Eye (tissue), 1 donor: ENCODE measurements at regions not wholly inside any gene's neighbourhood (a gene's known extent, or its start where the extent isn't known, plus 50 kb on each side); places are given as distances from the start of the nearest gene placed in this dataset.
"Not testable (repeated sequence)": the region's sequence is repeated elsewhere in the genome, so short reads cannot be mapped to it uniquely, and the experiment has no call there.

Experiments used
- DNase-seq: peaks from one replicate; pipeline ENCODE4 v3.0.0-alpha.2; 2015

- peak; percentile 52 for DNase-seq
Measured at GRCh38 chrX:87236830-87237440, 280.7 kb upstream of the KLHL4 start.

DNA sequence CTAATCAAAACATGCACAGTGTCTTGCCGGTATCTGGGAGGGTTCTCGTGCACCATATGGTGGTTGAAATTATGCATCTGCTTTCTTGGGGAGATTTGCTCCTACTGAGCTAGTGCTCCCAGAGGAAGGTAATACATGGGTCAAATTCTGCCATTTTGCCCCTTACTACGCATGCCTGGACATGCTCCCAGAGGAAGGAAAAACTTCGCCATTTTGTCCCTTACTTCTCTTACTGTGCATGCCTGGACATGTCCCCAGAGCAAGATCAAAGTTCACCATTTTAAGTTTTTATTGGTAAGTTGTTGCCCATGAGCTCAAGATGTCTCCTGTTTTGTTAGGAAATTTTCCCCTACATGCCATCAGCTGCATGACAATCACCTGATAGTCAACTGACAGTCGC, 252.1 kb upstream of the KLHL4 start:
- no peak for DNase-seq

DNA sequence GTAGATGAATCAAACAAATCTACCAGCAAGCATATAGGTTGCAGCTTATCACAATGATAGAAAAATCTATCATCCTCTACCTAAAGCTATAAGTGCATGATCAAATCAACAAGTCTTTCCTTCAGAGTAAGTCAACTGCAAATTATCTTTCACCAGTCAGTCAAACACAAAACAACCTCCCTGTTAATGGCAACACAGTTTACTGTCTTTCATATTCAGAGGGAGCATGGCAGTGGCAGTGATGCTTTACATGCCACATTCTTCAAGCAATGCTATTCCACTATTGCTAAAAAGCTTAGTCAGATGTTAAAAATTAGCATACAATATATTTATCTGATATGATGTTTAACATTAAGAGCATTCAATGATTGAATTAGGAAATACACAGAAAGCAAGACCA, 245.1 kb upstream of the KLHL4 start:
- no peak for DNase-seq

GRCh38 chrX:87299563-87300160, 217.9 kb upstream of the KLHL4 start:
- DNase-seq, result peak; percentile 60

- DNase-seq, result no peak
Measured at GRCh38 chrX:87310780-87311179, 206.8 kb upstream of the KLHL4 start.

DNA sequence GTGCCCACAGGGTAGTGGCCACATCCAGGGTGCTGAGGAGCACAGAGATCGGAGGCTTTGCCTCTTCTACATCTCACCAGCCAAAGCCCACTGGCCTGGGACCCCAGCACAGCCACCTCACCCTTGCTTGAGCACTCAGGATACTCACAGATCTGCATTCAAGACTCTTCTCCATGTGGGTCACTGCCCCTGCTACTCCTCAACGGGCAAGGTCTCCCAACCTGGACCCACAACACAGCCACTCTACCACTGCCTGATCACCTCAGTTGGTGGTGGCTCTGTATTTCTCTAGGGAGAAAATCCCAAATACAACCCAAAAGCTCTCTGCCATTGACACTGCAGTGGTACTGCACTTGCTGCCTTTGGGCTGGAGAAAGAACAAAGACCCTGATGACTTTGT, 190.3 kb upstream of the KLHL4 start:
- DNase-seq, result no peak

GRCh38 chrX:87337267-87337666, 180.3 kb upstream of the KLHL4 start:
- DNase-seq, result no peak

- peak; percentile 41 for DNase-seq
Measured at GRCh38 chrX:87338510-87338909, 179.1 kb upstream of the KLHL4 start.

DNA sequence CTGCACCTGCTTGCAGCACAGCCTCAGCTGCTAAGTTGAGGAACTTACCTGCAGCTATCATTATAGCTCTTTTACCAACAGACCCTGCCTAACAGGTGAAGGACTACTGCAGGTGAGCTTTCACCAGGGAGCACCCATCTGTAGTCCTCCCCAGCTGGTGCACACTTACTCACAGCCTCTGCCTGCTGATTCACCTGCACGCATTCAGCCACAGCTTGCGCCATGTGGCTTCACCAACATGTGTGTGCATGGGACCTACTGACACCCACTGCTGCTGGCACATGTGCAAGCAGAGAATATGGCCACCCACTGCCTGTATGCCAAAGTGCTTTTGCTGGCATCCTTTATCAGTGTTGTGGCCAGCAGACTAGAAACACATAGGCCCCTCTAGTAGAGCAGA, 146.7 kb upstream of the KLHL4 start:
- no peak for DNase-seq

GRCh38 chrX:87374324-87374723, 143.3 kb upstream of the KLHL4 start:
- DNase-seq, result no peak

- no peak for DNase-seq
Measured at GRCh38 chrX:87376896-87377295, 140.7 kb upstream of the KLHL4 start.

GRCh38 chrX:87388381-87388780, 129.2 kb upstream of the KLHL4 start:
- no peak for DNase-seq

GRCh38 chrX:87391742-87392141, 125.9 kb upstream of the KLHL4 start:
- no peak for DNase-seq

DNA sequence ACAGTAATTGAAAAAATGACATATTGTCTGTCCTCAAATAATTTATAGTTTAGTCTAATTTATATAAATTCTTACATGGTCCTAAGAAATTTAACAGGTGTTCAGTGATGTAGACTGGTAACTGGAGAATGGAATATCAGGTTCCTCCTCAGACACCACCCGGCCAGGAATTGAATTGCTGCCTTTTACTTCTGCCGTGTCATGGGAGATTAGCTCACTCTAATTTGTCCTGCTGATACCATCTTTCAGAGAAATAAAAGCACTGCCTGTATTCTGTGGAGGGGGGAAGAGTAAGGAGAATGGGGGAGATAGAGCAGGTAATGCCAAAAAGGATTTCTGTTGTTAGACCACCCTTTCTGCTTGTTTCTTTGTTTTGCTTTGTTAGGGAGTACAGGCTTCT, 125.2 kb upstream of the KLHL4 start:
- peak; percentile 2 for DNase-seq

DNA sequence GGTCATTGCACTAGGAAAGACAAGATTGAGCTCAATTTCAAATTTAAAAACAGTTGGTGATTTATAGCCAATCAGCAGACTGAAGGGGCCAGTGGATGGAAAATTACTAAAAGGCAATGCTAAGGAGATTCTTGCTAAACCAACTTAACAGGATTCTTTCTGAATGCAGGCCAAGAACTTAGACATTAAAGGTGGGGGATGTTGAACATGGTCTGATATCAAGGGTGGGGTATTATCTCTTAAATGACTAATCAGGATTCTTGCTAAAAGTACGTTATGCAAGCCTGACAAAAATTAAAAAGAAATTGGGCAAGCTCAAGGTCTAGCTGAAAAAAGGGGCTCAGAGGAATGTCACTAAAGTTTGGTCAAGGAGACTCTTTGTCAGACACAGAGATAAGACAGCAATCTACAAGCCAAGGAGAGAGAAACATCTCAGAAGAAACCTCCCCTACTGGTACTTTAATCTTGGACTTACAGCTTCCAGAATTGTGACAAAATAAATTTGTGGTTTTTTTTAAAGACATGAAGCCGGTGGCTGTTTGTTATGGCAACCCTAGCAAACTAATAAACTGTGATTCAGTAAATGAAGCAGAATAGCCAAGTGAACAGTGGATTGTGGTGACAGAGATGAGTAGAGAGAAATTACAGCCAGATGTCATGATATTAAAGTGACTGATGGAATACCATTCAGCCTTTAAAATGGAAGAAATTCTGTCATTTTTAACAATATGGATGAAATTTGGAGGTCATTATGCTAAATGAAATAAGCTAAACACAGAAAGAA, 120.3 kb upstream of the KLHL4 start:
- DNase-seq, result no peak

GRCh38 chrX:87402256-87402655, 115.3 kb upstream of the KLHL4 start:
- DNase-seq, result no peak

DNA sequence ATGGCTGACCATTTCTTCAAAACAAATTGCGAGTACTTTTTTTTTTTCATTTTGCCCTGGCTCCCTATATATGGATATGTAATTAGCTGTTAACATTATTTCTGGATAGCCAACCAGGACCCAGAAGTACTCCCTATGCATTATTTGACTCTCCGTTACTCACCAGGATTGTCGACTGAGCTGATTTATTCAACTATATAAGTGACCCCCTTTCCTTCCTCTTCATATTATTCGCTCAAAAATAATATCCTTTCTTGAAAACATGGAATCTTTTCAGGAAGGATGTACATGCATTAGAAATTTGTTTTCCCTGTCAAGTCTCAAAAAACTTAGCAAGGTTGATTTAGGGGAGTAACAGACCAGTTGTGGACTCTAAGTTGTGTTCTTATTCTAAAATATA, 114.1 kb upstream of the KLHL4 start:
- DNase-seq, result no peak

DNA sequence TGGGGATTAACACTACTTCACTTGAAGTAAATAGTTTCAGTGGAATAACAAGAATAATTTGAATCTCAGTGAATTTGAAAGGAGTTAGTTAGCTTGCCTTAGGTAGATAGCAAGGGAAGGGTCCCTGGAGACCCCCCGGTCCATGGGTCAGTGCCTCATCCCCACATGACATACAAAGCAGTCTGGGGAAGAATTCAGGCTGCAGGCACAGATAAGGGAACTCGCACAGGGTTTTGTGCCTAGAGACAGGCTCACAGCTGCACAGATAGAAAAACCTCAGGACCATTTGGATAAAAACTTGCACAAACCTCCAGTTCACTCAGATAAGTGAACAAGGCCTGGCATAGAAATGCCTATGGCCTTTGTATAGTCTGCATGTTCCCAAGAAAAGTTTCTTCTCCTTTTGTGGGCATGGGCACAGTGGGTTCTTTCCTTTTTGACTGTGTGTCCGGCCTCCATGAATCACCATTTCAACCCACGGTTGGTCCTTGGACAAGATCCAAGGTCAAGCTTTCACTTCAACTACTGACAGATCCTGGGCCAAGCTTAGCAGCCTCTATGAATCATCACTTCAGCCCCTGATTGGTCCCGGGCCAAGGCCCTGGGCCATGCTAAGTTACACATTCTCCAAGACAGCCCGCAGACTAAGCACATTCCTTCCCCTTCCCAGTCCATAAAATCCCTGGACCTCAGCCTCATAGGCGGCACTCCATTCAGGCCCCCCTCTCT, 108.3 kb upstream of the KLHL4 start:
- no peak for DNase-seq

- no peak for DNase-seq
Measured at GRCh38 chrX:87425618-87426017, 92.0 kb upstream of the KLHL4 start.

DNA sequence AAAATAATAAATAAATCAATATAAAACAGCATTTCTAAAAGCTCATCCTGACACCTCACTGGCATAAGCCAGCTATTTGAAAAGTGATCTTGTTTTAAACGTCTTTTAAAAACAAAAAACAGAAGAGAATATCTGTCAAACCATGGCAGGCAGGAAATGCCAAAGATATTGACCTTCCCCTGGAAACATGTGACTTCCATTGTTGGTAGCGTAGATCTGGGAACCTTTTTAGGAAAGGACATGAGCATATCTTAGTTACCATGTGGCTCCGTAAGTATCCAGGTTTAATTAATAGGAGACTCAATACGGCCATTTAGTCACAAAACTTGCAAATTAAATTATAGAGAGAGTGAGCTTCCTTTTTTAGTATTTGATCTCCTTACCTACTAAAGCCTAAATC, 83.0 kb upstream of the KLHL4 start:
- DNase-seq, result no peak

- not testable (repeated sequence) for DNase-seq
Measured at GRCh38 chrX:87448613-87449012, 69.0 kb upstream of the KLHL4 start.

GRCh38 chrX:87465757-87466156, 51.8 kb upstream of the KLHL4 start:
- DNase-seq, result not testable (repeated sequence)
